T-helper 1 cell (primary cell): ENCODE measurements at regions not wholly inside any gene's neighbourhood (a gene's known extent, or its start where the extent isn't known, plus 50 kb on each side); places are given as distances from the start of the nearest gene placed in this dataset.
"Not testable (repeated sequence)": the region's sequence is repeated elsewhere in the genome, so short reads cannot be mapped to it uniquely, and the experiment has no call there.

Experiments
- DNase-seq, 5 donors: peaks; one replicate each; pipeline ENCODE4 v3.0.0-alpha.2; 2012 to 2020

- not testable (repeated sequence) for DNase-seq
These were observed 221.6 kb upstream of the ONECUT1 start for GRCh38 chr15:53011779-53012178.

DNA sequence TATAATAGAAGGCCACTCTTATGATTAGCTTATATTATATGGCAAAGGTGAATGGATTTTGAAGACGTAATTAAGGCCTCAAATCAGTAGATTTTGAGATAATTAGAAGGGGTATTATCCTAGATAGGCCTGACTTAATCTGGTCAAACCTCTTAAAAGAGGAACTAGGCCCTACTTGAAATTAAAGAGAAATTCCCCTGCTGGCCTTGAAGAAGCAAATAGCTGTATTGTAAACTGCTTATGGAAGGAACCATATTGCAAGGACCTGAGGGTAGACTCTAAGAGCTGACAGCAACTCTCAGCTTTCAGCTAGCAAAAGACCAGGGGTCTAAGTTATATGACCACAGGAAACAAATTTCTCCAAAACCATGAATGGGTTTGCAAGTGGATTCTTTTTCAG is 219.0 kb upstream of the ONECUT1 start:
- DNase-seq = no peak

- no peak for DNase-seq
These were observed 210.3 kb upstream of the ONECUT1 start for GRCh38 chr15:53000409-53000808.

DNA sequence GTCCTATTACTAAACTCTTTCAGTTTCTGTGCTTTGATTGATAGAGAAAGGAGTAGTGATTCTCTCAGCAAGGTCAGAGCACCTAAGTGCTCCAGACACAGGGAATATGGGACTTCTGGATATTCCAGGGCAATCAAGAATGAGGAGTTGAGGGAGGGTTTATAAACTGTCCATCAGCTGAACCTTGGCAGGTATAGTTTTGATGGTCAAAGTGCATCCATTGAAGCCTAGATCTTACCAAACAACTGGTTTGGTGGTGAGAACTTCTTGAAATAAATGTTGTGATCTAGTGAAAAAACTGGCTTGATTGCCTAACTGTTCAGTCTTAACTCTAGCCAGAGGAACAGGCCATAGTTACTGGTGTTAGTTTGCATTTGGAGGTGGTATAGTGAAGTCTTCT is 207.0 kb upstream of the ONECUT1 start:
- DNase-seq = no peak

- no peak for DNase-seq
These were observed 204.2 kb upstream of the ONECUT1 start for GRCh38 chr15:52994290-52994689.

- no peak for DNase-seq
These were observed 194.4 kb upstream of the ONECUT1 start for GRCh38 chr15:52984507-52984906.

- no peak for DNase-seq
These were observed 190.3 kb upstream of the ONECUT1 start for GRCh38 chr15:52980446-52980845.

DNA sequence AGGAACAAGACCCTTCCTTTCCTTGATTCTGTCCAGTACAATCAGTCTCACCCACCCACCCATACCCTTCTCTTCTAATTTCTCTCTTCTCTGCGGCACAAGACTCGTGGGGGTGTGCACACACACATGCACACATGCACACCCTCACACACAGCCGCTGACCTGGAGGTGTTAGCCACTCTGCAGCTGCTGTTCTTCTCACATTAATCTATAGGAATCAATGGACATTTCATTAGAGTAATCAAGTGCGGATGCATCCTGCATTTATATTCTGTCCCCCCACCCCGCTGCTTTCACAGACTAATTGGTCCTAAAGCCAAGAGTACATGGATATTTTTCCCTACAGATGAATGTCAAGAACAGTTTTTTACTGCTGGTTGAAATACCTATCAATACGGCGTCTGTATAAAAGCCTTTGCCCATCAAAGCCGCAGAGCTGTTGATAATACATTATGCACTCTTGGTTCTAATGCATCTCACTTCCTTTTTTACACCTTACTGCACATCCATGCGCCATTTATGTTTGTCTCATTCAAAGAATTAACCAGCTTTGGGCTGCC is 186.5 kb upstream of the ONECUT1 start:
- DNase-seq = no peak

DNA sequence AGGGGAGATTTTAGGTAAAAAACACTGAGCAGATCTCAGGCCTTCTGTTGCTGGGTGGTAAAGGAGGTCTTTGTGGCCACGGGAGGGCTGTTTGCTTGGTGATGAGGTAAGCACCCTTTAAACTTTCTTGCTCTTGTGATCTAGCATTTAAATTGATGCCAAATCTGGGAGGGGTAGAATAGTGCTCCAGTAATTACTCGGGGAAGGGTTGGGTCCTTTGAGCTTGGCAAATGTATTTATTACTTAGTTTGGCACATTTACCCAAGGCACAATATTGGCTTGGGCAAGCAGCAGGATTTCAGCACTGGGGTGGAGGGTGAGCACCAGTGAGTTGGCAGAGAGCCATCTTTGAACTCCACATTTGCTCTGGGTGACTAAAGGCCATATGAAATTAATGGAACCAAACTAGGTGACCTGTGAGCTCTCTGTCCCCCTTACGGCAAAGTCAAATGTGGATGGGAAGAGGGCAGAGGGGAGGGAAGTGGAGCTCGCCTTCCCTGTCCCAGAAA is 185.9 kb upstream of the ONECUT1 start:
- no peak for DNase-seq

GRCh38 chr15:52963865-52964264 is 173.7 kb upstream of the ONECUT1 start:
- DNase-seq = no peak

DNA sequence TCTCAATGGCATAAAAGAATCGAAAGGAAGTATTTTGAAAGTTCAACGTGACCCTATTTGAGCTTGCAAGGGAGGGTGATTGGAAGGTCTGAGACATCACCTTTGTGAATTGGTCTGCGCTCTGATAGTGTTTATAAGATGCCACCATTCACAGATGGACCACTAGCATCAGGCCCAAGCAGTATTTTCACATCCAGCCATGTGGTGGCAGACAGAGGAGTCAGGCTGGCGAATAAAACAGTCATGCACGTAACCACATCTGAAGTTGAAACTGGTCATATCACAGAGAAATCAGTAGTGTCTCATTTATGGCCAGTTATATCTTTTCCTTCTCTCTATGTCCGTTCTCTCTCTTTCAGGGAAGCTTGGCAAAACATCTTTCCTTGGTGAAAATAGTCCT is 170.1 kb upstream of the ONECUT1 start:
- no peak for DNase-seq

GRCh38 chr15:52943746-52944145 is 153.6 kb upstream of the ONECUT1 start:
- DNase-seq = no peak

DNA sequence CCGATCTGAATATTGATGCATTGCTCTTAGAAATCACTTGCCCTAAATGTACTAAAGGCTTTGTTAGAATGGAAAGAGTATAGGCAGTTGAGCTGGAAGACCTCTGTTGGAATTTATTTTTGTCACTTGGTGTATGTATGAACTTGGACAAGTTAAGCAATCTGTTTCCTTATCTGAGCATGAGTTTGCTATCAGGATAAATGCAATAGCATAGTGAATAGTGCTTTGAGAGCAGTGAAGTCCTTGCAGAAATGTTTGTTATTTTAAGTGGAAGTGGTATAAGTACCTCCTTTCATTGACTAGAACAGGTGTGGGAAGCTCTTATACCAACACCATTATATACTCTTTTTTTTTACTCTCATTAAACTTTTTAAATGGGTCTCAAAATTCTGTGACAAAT is 146.4 kb upstream of the ONECUT1 start:
- DNase-seq = no peak

DNA sequence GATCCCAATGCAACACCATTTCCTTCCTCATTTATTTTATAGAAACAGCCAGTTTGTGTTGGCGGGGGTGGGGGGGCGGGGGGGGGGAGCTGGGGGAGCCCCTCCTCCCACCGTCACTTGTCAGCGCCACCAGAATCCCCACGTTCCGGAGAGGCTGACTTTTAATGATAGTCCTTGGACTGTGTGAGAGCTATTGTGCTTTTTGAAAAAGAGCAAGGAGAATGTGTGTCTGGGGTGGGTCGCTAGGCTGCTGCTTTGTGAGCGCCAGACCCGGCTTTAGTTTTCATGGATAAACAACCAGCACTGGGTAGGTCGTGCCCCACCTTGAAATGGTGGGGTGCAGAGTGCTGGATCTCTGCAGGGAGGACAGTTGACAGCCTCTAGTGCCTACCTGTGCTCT is 135.0 kb upstream of the ONECUT1 start:
- DNase-seq = no peak

DNA sequence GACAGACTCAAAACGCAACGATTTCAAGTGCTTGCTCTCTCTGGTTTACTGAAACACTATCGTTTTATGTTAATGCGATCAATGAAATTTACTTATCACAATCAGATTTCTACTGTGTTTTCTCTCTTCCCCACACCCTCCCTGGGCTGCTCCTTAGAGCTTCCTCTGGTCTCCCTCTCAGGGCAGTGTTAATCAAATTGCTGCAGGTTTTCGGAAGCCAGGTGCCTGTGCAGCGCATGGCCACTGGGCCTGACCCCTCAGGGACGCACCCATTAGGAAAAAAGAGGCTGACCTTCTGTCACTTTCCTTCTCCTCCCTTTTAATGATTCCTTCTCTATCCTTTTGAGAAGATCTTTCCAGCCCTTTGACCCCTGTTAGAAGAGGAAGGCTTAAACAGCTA is 134.5 kb upstream of the ONECUT1 start:
- no peak for DNase-seq

DNA sequence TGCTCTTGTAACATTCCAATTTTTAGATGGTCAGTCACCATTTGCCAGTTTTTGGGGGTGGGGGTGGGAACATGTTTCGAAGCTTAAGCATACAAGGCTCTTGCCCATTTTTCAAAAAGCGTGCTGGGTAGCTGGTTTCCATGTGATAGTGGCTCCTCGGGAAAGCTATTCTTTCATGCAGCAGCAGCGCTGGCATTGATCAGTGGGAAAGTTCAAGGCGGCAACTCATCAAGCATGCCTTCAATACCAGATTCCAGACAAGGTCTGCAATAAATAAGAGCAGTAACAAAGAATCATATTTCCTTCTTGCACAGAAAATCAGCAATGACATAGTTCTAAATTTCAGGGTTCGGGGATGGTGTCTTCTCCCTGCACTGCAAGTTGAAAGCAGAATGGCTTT is 133.5 kb upstream of the ONECUT1 start:
- no peak for DNase-seq

DNA sequence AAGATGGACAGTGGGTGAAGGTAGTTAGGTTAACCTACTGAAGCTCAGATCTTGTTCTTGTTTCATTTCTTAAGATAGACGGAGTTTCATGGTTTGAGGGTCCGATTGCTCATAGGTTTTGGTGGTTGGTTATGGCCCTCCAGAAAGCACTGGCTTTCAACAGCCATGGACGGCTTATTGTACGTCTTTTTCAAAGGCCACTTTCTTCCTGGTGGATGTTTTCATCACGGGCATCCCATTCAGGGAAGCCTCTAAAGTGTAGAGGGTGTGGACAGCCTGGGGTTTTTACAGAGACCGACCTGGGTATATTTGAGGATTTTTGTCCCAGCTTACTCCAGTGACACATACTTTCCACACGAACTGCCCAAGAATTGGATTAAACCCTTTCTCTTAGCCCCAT is 132.7 kb upstream of the ONECUT1 start:
- no peak for DNase-seq

DNA sequence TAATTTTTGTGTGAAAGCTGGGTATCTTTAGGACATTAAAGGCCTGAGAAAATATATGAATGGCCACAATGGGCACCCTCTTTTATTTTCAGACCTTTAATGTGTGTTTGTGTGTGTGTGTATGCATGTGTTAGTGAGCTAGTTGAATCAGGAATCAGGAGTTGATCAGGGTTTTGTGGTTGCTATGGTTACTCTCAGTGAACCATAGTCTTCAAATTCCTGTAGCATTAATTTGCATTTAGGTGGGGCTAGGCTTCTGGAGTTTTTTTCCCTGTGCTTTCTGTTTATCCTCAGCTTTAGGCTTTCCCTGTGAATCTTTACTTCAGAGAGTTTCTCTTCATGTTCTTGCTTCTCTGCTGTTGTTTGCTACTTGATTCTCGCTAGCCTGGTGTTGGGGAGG is 122.0 kb upstream of the ONECUT1 start:
- DNase-seq = no peak

GRCh38 chr15:52893338-52893737 is 103.2 kb upstream of the ONECUT1 start:
- DNase-seq = no peak

DNA sequence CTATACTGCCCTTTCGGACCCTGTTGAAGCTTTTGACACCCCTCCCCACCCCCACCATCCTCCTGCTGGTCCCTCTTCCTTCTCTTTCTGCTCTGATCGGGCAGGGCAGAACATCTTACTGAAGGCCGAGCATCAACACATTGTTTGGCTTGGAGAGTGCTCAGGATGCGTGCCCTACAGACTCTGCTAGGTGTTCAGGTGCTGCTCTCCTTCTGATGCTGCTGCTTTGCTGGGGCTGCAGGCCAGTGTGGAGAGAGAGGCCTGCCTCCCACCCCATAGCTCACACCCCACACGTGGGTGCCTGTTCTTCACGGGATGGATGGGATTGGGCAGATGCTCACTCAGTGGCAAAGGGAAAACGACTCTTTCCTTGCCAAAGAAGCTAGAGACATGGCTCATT is 89.8 kb upstream of the ONECUT1 start:
- DNase-seq = no peak

GRCh38 chr15:52879145-52879544 is 89.0 kb upstream of the ONECUT1 start:
- no peak for DNase-seq

DNA sequence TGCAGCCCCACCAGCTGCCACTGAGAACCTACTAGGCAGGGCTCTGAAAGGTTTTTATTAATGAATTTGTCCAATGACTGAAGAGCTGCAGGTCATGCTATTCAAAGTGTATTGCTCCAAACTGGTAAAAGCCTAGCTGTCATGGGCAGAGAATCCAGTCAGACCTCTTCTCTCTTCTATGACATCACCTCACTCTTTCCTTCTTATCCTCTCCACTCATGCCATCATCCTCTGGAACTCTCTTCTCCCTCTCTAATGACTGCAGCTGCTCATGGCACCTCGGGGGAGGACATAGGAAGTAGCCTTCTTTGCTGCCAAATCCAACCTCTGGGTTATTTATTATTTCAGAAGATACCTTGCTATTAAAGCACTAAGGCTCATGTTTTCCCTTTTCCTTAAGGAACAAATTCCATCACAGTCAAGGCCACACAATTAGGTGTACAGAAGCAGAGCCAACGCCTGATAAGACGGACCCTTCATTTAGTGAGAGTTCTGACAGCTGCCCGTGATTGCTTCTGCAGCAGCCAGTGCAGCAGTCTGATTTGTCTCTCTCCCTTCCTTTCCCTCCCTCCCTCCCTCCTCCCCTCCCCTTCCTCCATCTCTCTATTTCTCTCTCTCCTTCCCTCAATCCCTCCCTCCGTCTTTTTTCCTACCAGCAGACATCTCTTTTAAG is 87.0 kb upstream of the ONECUT1 start:
- no peak for DNase-seq

DNA sequence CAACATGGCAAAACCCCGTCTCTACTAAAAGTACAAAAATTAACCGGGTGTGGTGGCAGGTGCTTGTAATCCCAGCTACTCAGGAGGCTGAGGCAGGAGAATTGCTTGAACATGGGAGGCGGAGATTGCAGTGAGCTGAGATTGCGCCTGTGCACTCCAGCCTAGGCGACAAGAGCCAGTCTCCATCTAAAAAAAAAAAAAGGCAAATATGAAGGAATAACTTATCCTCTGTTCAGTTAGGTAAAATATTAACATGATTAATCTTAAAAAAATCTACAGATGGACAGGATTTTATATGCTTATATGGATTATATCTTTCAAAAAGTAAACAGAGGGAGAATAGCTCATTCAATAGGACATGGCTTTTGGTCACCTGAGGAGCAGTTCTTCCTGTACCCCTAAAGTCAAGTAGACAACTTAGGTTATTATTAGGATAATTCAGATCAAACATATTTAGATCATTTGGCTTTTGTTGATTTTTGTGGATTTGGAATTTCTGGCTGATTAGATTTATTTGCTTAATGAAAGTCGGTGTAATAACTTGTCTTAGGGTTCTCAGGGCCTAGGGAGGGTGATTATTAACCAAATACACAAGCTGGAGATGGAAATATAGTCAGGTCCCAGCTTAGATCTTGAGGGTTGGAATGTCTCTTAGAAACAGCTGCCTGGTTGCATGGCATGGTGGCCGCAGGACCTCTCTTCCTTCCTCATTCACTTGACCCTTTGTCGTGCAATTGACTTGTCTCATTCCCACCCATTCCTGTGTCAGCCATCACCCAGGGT is 82.1 kb upstream of the ONECUT1 start:
- no peak for DNase-seq

GRCh38 chr15:52870015-52870414 is 79.9 kb upstream of the ONECUT1 start:
- DNase-seq = no peak
